RWPE2 (cell line): ENCODE measurements at regions not wholly inside any gene's neighbourhood (a gene's known extent, or its start where the extent isn't known, plus 50 kb on each side); places are given as distances from the start of the nearest gene placed in this dataset.
A peak's percentile ranks its signal among the peaks of the same experiment; 100 is the strongest.

Experiments used
- ATAC-seq: fragments of 200-7000 bp; cut with Tn5 transposase; 3 replicates; pipeline ENCODE4 v1.9.1; 2021; ENCODE audit warnings: low read depth
- DNase-seq: peaks from one replicate; pipeline ENCODE4 v3.0.0-alpha.2; 2020; ENCODE audit warnings: low spot score
- H3K27ac ChIP-seq: fragments of 450-650 bp; 2 replicates; pipeline ENCODE4 v1.5.1; 2017; ENCODE audit warnings: mild to moderate bottlenecking; ENCODE audit not compliant: poor library complexity, severe bottlenecking
- H3K27me3 ChIP-seq: fragments of 250-450 bp; sonication (Bioruptor Pico); 2 replicates; pipeline ENCODE4 v1.5.1; 2021; ENCODE audit warnings: mild to moderate bottlenecking, moderate library complexity; ENCODE audit not compliant: insufficient read depth, poor library complexity, severe bottlenecking
- H3K36me3 ChIP-seq: fragments of 250-450 bp; sonication (Bioruptor Pico); 2 replicates; pipeline ENCODE4 v1.5.1; 2020; ENCODE audit warnings: low read depth, mild to moderate bottlenecking, moderate library complexity
- H3K4me1 ChIP-seq: fragments of 250-450 bp; sonication (Bioruptor Pico); 2 replicates; pipeline ENCODE4 v1.5.1; 2021; ENCODE audit warnings: mild to moderate bottlenecking, moderate library complexity; ENCODE audit not compliant: insufficient read depth, poor library complexity, severe bottlenecking
- H3K4me3 ChIP-seq: fragments of 250-450 bp; sonication (Bioruptor Pico); 2 replicates; pipeline ENCODE4 v1.5.1; 2021; ENCODE audit warnings: mild to moderate bottlenecking, moderate library complexity; ENCODE audit not compliant: severe bottlenecking
- H3K9me3 ChIP-seq: fragments of 250-450 bp; sonication (Bioruptor Pico); 2 replicates; pipeline ENCODE4 v1.5.1; 2021; ENCODE audit warnings: mild to moderate bottlenecking, moderate library complexity; ENCODE audit not compliant: severe bottlenecking
- CTCF ChIP-seq: fragments of 450-650 bp; IDR thresholded peaks from one replicate; pipeline ENCODE4 v1.5.1; 2017; ENCODE audit warnings: mild to moderate bottlenecking, moderate library complexity; ENCODE audit not compliant: poor library complexity, severe bottlenecking

- no peak for DNase-seq
- Histone ChIP-seq H3K36me3 (no peaks in the 10 kb centered on the region), H3K4me3 (no peak overlapping the region), H3K27me3 (no peaks in the 10 kb centered on the region), H3K9me3 (no peaks in the 10 kb centered on the region), H3K27ac (no peak overlapping the region), H3K4me1 (no peaks in the 10 kb centered on the region)
- no peak for TF ChIP-seq CTCF
- no peak for ATAC-seq
Observed at GRCh38 chr4:112975567-112976355, 73.7 kb upstream of the ANK2 start.

GRCh38 chr4:112978691-112979472, 70.6 kb upstream of the ANK2 start:
- H3K36me3 ChIP-seq: no peaks in the 10 kb centered on the region
- no peak for TF ChIP-seq CTCF
- no peaks in the 10 kb centered on the region for H3K27me3 ChIP-seq
- H3K27ac ChIP-seq: no peak overlapping the region
- H3K4me1 ChIP-seq: no peaks in the 10 kb centered on the region
- ATAC-seq (peak; percentile 64), DNase-seq (no peak)
- H3K9me3 ChIP-seq: no peaks in the 10 kb centered on the region
- no peak overlapping the region for H3K4me3 ChIP-seq

GRCh38 chr4:112979881-112980421, 69.5 kb upstream of the ANK2 start:
- Histone ChIP-seq H3K4me3 (no peak overlapping the region), H3K36me3 (no peaks in the 10 kb centered on the region), H3K27me3 (no peaks in the 10 kb centered on the region), H3K9me3 (no peaks in the 10 kb centered on the region), H3K4me1 (no peaks in the 10 kb centered on the region), H3K27ac (no peak overlapping the region)
- ATAC-seq (no peak), DNase-seq (peak; percentile 44)
- TF ChIP-seq CTCF: no peak

- peak; percentile 6 for TF ChIP-seq CTCF
- H3K4me3 ChIP-seq: no peak overlapping the region
Observed at GRCh38 chr4:112982680-112983079, 66.8 kb upstream of the ANK2 start.

More at GRCh38 chr4:112982680-112983079, 66.8 kb upstream of the ANK2 start:
- DNase-seq: no peak
- no peaks in the 10 kb centered on the region for H3K4me1 ChIP-seq
- no peak overlapping the region for H3K27ac ChIP-seq
- H3K27me3 ChIP-seq: no peaks in the 10 kb centered on the region
- H3K9me3 ChIP-seq: no peaks in the 10 kb centered on the region
- no peak for ATAC-seq
- H3K36me3 ChIP-seq: no peaks in the 10 kb centered on the region
